GM19328 (cell line): ENCODE measurements at regions not wholly inside any gene's neighbourhood (a gene's known extent, or its start where the extent isn't known, plus 50 kb on each side); places are given as distances from the start of the nearest gene placed in this dataset.

Source experiments
- ATAC-seq: cut with Tn5 transposase; IDR thresholded peaks from one replicate; pipeline ENCODE4 v1.9.1; 2021; ENCODE audit warnings: mild to moderate bottlenecking, moderate library complexity; ENCODE audit not compliant: unreplicated experiment

GRCh38 chr3:182699550-182700170 lies 93.6 kb upstream of the ATP11B start:
- ATAC-seq, result no peak

GRCh38 chr3:182702216-182702615 lies 91.1 kb upstream of the ATP11B start:
- ATAC-seq, result no peak

GRCh38 chr3:182703233-182703632 lies 90.1 kb upstream of the ATP11B start:
- ATAC-seq, result no peak

GRCh38 chr3:182704926-182705325 lies 88.4 kb upstream of the ATP11B start:
- no peak for ATAC-seq

GRCh38 chr3:182708810-182709209 lies 84.5 kb upstream of the ATP11B start:
- no peak for ATAC-seq

- no peak for ATAC-seq
Measured at GRCh38 chr3:182709306-182709705, 84.0 kb upstream of the ATP11B start.

GRCh38 chr3:182710557-182711157 lies 82.6 kb upstream of the ATP11B start:
- no peak for ATAC-seq

GRCh38 chr3:182711261-182711683 lies 82.0 kb upstream of the ATP11B start:
- ATAC-seq, result no peak

GRCh38 chr3:182711853-182712252 lies 81.5 kb upstream of the ATP11B start:
- no peak for ATAC-seq

GRCh38 chr3:182713111-182713510 lies 80.2 kb upstream of the ATP11B start:
- ATAC-seq, result no peak

- ATAC-seq, result no peak
Measured at GRCh38 chr3:182713743-182714517, 79.4 kb upstream of the ATP11B start.

- no peak for ATAC-seq
Measured at GRCh38 chr3:182715006-182715405, 78.3 kb upstream of the ATP11B start.

- peak; percentile 52 for ATAC-seq
Measured at GRCh38 chr3:182716114-182716688, 77.1 kb upstream of the ATP11B start.

GRCh38 chr3:182717216-182717615 lies 76.1 kb upstream of the ATP11B start:
- ATAC-seq, result peak; percentile 63

GRCh38 chr3:182722907-182723306 lies 70.4 kb upstream of the ATP11B start:
- ATAC-seq, result no peak

GRCh38 chr3:182723596-182723995 lies 69.7 kb upstream of the ATP11B start:
- no peak for ATAC-seq

GRCh38 chr3:182725372-182726251 lies 67.7 kb upstream of the ATP11B start:
- no peak for ATAC-seq

- no peak for ATAC-seq
Measured at GRCh38 chr3:182726258-182727142, 66.8 kb upstream of the ATP11B start.

GRCh38 chr3:182728238-182728637 lies 65.1 kb upstream of the ATP11B start:
- no peak for ATAC-seq
